LoVo (cell line): ENCODE measurements at regions not wholly inside any gene's neighbourhood (a gene's known extent, or its start where the extent isn't known, plus 50 kb on each side); places are given as distances from the start of the nearest gene placed in this dataset.
A peak's percentile ranks its signal among the peaks of the same experiment; 100 is the strongest.
"Not testable (repeated sequence)": the region's sequence is repeated elsewhere in the genome, so short reads cannot be mapped to it uniquely, and the experiment has no call there.

Experiments
- DNase-seq: peaks from one replicate; pipeline ENCODE4 v3.0.0-alpha.2; 2016; ENCODE audit warnings: low spot score

DNA sequence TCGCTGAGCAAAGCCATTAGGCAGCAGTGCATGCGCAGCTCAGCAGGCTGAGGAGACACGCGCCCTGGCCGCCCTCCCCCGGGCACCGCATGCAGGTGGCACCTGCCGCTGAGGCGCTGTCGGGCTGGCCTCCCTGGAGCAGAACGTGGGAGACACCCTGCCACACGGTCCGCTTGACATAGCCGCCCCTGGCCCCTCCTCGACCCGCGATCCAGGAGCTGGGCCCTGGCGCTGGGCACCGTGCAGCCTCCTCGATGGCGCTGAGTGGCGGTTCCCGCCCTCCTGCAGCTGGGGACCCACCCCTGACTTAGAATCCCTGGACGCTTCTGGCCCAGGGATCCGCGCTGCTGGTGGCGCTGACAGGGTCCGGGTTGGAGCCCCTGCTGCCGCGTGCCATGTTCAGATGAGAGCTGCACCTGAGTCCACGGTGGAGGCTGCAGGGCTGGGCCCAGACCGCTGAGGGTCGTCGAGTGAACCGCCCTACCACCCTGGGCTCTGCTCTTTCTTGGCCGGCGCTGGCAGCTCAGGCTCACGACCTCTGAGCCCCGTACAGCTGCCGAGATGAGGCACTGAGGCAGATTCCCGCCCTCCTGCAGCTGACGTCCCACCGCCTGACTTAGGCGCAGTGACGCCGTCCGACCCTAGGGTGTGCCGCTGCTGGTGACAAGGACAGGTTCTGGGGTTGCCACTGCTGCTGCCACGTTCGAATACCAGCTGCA, 116.8 kb downstream of the OR13A1 start:
- DNase-seq = no peak

DNA sequence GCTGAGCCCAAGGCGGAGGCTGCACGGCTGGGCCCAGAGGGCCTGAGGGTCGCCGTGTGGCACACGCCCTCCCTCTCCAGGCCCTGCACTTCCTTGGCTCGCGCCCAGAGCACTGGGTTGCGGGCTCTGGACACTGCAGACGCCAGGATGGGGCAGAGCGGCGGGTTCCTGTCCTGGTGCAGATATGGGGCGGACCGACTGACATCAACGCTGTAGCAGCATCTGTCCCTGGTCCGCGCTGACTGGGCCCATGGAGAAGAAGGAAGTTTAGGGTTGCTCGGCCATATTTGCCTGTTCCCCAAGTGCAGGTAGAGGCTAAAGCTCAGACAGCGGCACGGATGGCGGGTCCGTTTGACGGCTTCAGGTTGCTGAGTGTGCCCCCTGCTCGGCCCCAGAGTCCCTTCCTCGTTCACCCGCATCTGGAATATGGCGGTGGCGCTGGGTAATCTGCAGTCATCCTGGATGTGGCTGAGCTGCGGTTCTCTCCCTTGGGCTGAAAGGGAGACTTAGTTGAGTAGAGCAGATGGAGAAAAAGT, 116.1 kb downstream of the OR13A1 start:
- DNase-seq = no peak

DNA sequence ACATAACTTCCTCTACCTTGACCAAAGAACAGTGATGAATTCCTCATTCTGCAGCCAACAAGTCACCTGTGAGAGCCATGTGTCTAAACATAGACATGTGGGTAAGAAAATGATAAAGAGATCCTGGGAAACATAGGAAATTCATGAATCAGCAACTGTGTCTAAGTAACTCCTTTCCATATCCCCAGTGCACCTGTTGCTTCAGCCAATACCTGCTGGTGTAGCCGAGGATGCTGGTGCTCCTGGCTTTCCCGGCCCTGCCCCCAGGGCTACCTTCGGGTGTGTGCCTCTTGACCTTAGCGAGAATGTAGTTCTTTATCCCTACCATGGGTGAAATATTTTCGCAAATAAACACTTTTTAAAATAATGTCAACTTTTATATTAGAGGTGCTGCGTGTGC, 114.1 kb downstream of the OR13A1 start:
- no peak for DNase-seq

DNA sequence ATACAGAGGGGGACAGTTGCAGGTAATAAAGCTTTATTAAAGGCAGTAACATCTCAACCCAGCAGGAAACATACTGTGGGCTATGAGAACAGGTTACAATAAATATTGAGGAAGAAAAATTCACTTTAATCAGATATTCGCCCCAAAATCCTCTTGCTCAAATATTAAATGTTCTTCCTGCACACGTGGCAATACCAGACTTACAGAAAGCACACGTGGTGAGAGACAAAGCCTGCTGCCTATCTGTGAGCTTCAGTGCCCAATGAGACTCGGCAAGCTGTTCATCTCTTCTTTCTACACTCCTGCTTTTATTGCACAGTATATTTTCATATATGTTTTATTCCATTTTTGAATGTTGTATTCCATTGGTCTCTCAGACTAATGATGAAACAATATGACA, 113.2 kb downstream of the OR13A1 start:
- no peak for DNase-seq

DNA sequence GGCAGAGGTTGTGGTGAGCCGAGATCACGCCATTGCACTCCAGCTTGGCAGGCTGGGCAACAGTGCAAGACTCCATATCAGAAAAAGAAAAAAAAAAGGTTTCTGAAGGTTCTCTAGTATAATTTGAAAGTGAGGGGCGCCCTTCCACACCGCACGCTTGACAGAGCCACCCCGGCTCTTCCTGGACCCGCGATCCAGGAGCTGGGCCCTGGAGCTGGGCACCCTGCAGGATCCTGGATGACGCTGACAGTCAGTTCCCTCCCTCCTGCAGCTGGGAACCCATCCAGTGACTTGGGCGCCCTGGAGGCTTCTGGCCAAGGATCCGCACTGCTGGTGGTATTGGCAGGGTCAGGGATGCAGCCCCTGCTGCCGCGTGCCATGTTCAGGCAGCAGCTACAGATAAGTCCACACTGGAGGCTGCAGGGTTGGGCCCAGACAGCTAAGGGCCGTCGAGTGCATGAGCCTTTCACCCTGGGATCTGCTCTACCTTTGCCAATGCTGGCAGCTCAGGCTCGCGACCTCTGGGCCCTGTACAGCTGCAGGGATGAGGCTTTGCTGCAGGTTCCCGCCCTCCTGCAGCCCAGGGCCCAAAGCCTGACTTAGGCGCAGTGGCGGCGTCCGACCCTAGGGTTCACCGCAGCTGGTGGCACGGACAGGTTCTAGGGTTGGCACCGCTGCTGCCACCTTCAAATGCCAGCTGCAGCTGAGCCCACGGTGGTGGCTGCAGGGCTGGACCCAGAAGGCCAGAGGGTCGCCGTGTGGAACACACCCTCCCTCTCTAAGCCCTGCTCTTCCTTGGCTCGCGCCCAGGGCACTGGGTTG, 110.2 kb downstream of the OR13A1 start:
- no peak for DNase-seq

DNA sequence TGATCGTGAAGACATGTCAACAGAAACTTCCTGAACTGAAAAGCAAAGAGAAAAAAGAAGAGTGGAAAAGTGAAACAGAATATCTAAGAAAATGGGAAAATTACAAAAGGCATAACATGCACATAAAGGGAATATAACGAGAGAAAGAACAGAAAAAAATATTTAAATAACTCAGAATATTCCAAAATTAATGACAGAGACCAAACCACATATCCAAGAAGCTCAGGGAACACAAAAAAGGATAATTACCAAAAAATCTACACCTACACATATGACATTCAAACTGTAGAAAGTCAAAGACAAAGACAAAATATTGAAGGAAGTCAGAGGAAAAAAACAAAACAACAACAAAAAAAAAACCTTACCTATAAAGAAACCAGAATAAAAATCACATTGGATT, 105.5 kb downstream of the OR13A1 start:
- DNase-seq = no peak

DNA sequence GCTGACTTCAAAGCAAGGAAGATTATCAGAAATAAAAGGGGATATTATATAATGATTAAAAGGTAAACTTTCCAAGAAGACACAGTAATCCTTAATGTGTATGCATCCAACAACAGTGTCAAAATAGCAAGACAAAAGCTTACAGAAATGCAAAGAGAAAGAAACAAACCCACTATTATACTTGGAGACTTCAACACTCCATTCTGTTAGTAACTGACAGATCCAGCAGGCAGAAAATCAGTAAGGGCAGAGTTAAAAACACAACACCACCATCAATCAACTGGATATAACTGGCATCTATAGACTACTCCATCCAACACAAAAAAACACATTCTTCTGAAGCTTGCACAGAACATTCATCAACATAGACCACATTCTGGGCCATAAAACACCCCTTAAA, 103.8 kb downstream of the OR13A1 start:
- DNase-seq = no peak

DNA sequence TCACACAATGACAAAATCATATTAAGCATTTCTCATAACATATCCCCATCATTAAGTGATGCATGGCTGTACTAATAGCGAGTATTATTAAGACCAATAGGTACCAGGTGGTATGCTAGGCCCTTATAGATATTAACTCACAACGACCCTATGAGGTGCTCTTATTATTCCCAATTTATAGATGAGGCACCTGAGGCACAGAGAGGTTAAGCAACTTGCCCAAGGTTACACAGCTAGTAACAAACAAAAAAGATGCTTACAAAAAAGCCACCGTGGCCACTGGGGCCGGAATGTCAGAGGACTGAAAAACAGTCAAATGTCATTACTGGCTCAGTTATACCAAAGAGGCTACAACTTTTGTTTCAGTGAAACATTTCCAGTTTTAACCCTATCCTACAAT, 96.0 kb downstream of the OR13A1 start:
- DNase-seq = no peak

DNA sequence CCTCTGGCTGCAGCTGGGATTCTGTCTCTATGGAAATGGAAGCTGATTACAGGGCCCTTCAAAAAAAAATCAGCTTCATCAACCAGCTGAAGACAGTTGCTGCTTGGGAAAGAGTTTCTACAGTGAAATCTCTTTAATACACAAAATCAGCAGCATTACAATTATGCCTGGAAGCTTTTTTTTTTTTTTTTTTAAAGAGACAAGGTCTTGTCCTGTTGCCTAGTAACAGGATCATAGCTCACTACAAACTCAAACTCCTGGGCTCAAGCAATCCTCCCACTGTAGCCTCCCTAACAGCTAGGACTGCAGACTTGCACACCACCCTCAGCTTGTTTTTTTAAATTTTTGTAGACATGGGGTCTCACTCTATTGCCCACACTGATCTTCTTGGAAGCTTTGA, 94.5 kb downstream of the OR13A1 start:
- no peak for DNase-seq

DNA sequence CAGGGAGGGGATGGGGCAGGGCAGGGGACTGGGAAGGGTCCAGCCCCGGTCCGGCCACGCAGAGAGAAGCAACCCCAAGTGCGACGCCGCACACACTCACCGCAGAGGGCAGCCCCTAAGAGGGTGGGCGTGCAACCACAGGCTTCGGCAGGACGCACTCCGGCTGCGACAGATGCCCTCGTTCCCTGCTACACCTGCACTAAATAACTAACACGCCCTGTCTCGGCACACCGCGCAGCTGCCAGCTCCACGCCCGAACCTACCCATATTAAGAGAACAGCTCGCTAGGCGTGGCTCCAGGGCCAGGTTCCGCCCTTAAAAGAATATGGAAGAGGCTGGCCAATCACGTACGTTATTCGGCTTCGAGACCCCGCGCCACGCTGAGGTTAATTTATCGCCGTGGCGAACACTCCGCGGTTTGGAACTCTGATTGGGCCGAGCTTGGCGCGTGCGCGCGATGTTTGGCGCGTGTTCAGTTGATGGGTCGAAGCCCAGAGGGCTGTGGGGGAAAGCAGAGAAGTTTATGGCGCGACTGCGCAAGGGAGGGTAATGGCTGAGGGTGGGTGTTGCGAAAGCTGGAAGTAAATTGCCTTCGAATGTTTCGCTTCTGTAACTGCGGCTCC, 91.1 kb downstream of the OR13A1 start:
- peak; percentile 31 for DNase-seq

DNA sequence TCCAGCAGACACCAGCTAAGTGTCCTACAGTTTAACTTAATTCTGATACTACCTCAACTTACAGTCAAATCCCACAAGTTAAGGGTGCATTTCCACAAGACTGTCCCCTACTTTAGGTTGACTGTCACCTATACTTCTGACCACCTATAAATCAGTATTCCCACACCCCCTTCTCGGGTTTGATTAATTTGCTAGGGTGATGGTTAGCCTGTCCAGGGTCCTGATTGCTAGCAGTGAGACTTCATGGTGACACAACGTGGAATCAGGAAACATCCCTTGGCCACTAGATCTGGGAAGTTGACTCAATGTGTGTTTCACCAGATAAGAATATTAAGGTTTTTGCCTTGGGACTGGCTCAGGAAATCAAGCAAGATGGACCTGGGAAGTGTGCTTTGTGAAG, 88.4 kb downstream of the OR13A1 start:
- no peak for DNase-seq

DNA sequence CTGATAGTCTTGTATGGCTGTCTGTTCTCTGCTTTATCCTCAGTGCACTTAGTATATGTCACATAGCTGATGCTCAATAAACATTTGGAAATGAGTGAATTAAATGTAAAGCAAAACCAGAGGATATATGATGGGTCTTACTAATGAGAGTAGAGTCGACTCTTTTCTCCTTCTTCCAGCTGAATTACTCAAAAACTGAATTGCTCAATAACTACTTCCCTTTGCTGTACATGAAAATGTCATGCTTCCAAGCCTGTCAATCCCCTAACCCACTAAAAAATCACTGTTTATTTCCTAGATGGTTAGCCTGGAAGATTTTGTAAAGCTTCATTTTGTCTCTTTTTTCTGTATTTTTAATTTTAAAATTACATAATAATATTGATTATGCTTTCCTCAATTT, 88.0 kb downstream of the OR13A1 start:
- DNase-seq = no peak

DNA sequence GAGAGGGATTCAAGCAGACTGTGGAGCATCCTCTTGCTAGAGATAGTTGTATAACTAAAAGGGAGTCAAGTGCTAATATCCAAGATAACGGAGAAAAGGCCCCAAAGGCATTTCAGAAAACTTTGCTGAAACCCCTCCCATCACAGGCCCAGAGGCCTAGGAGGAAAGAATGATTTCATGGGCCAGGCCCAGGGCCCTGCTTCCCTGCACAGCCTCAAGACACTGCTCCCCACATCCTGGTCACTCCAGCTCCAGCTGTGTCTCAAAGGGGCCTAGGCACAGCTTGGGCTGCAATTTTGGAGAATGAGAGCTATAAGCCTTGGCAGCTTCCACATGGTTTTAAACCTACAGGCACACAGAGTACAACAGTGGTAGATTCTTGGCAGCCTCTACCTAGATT, 85.6 kb downstream of the OR13A1 start:
- DNase-seq = no peak

DNA sequence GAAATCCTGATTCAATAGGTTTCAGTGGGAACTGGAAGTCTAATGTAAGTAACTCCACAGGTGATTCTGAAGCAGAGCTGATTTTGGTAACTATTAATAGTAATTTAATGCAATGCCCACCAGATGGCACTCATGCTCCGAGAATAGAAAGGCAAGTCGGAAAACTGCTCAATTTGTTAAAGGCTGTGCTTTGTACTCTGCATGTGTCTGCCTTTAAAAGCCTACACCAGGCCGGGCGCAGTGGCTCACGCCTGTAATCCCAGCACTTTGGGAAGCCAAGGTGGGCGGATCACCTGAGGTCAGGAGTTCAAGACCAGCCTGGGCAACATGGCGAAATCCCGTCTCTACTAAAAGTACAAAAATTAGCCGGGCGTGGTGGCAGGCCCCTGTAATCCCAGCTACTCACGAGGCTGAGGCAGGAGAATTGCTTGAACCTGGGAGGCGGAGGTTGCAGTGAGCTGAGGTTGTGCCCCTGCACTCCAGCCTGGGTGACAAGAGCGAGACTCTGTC, 80.1 kb downstream of the OR13A1 start:
- peak; percentile 71 for DNase-seq

DNA sequence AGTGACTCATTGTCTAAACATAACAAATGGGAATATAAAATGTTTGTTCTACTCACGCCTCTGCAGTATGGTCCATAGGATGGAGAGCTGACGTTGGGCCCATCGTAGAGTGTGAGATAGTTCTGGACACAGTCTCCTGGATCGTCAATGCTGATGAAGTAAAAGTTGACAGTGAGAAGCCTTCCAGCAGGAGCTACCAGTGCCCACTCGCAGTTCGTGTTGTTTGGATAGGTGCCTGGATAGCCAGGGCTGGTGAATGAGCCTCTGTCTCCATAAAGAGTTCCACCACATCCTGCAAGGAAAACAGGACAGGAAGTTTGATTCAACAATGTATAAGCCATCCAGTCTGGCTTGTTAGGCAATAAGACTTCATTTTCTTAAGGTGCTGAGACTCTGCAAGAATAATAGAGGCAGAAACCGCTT, 79.6 kb downstream of the OR13A1 start:
- no peak for DNase-seq

DNA sequence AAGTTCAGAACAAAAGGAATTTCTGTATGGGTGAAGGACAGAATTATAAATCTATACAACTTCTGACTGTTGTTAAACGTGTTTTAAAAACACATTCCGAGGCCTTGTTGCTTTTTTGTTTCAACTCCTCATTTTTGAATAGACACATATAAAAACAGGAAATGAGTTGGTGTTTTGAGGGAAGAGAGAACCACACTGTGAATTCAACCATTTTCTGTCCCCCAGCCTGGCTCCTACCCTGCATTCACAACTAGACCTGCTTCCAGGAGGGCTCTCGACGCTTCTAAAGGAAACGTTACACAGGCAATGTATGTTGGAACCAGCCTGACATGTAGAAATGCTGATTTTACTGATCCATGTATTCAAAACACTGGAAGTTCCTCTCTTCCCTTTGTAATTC, 76.5 kb downstream of the OR13A1 start:
- DNase-seq = no peak

DNA sequence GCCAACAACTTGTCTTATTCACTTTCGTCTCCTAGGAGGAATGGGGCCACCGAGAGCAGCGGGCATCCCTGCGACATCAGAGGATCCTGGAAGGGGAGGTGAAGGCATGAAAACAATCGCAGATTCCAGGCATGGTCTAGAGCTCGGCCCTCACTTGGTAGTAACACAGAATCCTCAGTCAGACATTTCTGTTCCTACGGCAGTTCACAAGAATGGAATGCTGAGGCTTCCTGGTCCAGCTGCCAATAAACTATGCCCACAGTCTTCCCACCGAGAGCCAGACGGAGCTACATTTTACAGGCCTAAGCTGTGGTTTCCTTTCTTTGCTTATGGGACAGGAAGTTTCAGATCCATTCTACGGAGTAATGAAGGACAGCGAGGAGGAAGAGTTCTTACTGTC, 75.8 kb downstream of the OR13A1 start:
- DNase-seq = no peak

DNA sequence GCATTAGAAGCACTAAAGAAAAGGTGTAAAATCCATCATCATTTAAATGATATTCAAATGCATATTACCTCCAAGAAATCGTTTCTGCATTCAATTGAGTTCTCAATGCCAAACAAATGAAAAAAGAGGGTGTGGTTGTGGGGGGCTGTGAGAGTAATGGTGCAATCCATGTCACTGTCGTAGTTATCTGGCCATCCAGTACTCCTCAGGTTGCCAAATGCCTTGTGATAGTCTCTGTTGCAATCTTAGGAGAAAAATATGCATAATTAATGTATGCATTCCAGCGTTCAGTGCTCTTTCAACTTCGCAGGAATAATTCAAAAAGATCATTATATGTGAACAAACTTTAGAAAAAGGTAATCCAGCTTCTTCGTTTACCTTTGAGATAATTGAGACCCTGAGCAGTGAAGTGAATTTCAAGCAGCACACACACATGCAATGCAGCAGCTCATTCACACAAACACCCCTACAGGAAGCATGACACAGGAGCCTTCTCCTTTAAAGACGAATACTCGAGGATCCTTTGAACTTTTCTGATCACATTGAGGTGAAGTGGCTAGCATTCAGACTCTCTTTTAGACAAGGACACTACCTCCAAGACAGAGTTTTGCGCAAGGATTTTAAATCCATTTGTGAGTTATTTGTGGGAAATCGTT, 73.4 kb downstream of the OR13A1 start:
- DNase-seq = no peak

DNA sequence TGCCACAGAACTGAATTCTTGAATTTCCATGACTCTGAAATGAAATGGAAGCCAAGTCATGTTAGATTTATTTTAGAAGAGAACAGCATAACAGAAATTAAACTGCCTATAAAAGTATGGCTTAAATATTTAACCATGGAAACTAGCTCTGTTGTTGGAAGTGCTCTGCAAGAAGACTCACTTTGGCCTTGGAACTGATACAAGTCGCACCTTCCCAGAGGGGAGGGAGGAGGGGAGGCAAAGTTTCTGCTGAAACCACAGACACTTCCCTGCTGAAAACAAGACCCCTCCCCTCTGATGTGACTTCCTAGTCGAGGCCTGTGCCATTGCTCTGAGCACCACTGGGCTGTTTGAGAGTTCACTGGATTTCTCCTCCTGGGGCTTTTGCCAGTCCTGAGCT, 72.1 kb downstream of the OR13A1 start:
- DNase-seq = no peak

DNA sequence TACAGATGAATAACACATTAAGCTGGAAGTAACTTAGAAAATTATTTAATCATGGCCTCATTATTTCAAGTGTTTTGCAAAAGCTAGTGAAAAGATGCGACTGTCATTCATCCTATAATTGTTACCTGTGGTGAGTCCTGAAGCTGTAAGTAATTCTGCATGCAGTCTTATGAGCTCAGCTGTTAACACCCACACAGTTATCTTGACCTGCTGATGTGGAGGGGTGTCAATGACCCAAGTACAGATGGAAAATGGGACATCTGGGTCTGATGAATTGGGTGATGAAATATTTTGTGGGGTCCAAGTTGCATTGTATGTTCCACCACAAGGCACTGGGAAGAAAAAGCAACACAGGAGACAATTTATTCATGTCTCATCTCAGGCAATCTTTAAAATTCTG, 68.9 kb downstream of the OR13A1 start:
- no peak for DNase-seq

DNA sequence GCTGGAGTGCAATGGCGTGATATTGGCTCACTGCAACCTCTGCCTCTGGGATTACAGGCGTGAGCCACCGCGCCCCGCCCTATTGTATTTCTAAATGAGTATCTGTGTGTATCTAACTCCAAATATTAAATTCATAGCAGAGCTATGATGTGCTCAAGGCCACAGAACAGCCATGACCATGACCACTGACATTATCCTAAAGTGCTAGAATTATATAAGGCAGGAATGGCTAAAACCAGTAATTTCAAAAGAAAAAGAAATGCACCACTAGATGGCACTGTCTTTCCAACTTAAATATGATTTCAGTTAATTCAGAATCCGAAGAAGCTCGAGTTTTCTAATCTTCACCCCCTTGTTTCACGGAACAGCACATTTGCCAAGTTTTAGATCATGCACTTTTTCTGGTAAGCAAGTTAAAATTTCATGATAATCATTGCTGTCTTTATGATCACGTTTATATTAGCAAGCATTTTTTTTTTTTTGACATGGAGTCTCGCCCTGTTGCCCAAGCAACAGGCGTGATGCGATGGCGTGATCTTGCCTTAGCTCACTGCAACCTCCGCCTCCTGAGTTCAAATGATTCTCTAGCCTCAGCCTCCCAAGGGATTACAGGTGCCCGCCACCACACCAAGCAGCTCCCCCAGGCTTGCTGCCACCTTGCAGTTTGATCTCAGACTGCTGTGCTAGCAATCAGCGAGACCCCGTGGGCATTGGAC, 65.3 kb downstream of the OR13A1 start:
- peak; percentile 68 for DNase-seq

DNA sequence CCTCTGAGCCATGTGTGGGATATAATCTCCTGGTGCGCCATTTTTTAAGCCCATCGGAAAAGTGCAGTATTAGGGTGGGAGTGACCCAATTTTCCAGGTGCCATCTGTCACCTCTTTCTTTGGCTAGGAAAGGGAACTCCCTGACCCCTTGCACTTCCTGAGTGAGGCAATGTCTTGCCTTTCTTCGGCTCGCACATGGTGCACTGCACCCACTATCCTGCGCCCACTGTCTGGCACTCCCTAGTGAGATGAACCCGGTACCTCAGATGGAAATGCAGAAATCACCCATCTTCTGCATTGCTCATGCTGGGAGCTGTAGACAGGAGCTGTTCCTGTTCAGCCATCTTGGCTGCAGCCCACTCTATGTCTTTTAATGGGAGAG, 64.7 kb downstream of the OR13A1 start:
- not testable (repeated sequence) for DNase-seq
